T-helper 17 cell (primary cell): ENCODE measurements at regions not wholly inside any gene's neighbourhood (a gene's known extent, or its start where the extent isn't known, plus 50 kb on each side); places are given as distances from the start of the nearest gene placed in this dataset.

ENCODE experiments used
- ATAC-seq: fragments of 150-1000 bp; cut with Tn5 transposase; 2 replicates; pipeline ENCODE4 v1.10.0; 2021; ENCODE audit warnings: mild to moderate bottlenecking, moderate library complexity
- DNase-seq, 3 donors: peaks; one replicate each; pipeline versions ENCODE4 v3.0.0 to v3.0.0-alpha.2; 2020 to 2021
- H3K9me3 ChIP-seq: one replicate; pipeline ENCODE4 v1.7.0; 2013; ENCODE audit warnings: low read length, mild to moderate bottlenecking; ENCODE audit not compliant: control insufficient read depth, poor library complexity, severe bottlenecking
- H3K27ac Mint-ChIP-seq: one replicate; pipeline ENCODE4 v1.8.0; 2022; ENCODE audit warnings: mild to moderate bottlenecking, moderate library complexity, mixed read lengths
- H3K27me3 Mint-ChIP-seq: one replicate; pipeline ENCODE4 v1.8.0; 2022; ENCODE audit warnings: mixed read lengths
- H3K36me3 Mint-ChIP-seq: one replicate; pipeline ENCODE4 v1.8.0; 2022; ENCODE audit warnings: low read depth, mixed read lengths
- H3K4me1 Mint-ChIP-seq: one replicate; pipeline ENCODE4 v1.8.0; 2022; ENCODE audit warnings: mild to moderate bottlenecking, mixed read lengths
- H3K4me3 Mint-ChIP-seq: one replicate; pipeline ENCODE4 v1.8.0; 2022; ENCODE audit warnings: mild to moderate bottlenecking, moderate library complexity, mixed read lengths

- H3K27ac Mint-ChIP-seq, result no peak overlapping the region
Observed at GRCh38 chr11:11016943-11017342, 159.1 kb upstream of the ZBED5 start.

GRCh38 chr11:11016068-11016467, 158.2 kb upstream of the ZBED5 start:
- ATAC-seq, result peak; percentile 73
- no peak overlapping the region for H3K4me3 Mint-ChIP-seq
- peaks cover 14% of the 10 kb centered on the region for H3K4me1 Mint-ChIP-seq
- H3K36me3 Mint-ChIP-seq, result peaks cover 1% of the 10 kb centered on the region
- H3K27ac Mint-ChIP-seq, result no peak overlapping the region
- H3K9me3 ChIP-seq, result no peaks in the 10 kb centered on the region
- H3K27me3 Mint-ChIP-seq, result peaks cover 9% of the 10 kb centered on the region
- no peak for DNase-seq

More at GRCh38 chr11:11016943-11017342, 159.1 kb upstream of the ZBED5 start:
- no peak for DNase-seq
- Mint-ChIP-seq H3K36me3 (no peaks in the 10 kb centered on the region), H3K4me1 (peaks cover 15% of the 10 kb centered on the region), H3K4me3 (no peak overlapping the region), H3K27me3 (peaks cover 13% of the 10 kb centered on the region)
- no peaks in the 10 kb centered on the region for H3K9me3 ChIP-seq
- no peak for ATAC-seq

GRCh38 chr11:11011617-11012016, 153.8 kb upstream of the ZBED5 start:
- no peaks in the 10 kb centered on the region for H3K9me3 ChIP-seq
- Mint-ChIP-seq H3K4me1 (peaks cover 12% of the 10 kb centered on the region), H3K27ac (no peak overlapping the region), H3K27me3 (peaks cover 46% of the 10 kb centered on the region), H3K4me3 (no peak overlapping the region), H3K36me3 (peaks cover 11% of the 10 kb centered on the region)
- ATAC-seq (no peak), DNase-seq (no peak)

- Mint-ChIP-seq H3K27ac (no peak overlapping the region), H3K4me1 (peaks cover 4% of the 10 kb centered on the region), H3K36me3 (peaks cover 11% of the 10 kb centered on the region), H3K27me3 (peaks cover 53% of the 10 kb centered on the region), H3K4me3 (no peak overlapping the region)
- no peaks in the 10 kb centered on the region for H3K9me3 ChIP-seq
- ATAC-seq (no peak), DNase-seq (no peak)
Observed at GRCh38 chr11:11010624-11011127, 152.8 kb upstream of the ZBED5 start.

- no peaks in the 10 kb centered on the region for H3K9me3 ChIP-seq
- peaks cover 4% of the 10 kb centered on the region for H3K4me1 Mint-ChIP-seq
- H3K4me3 Mint-ChIP-seq, result no peak overlapping the region
- H3K36me3 Mint-ChIP-seq, result peaks cover 11% of the 10 kb centered on the region
- peaks cover 66% of the 10 kb centered on the region for H3K27me3 Mint-ChIP-seq
- no peak overlapping the region for H3K27ac Mint-ChIP-seq
- DNase-seq, result no peak
- ATAC-seq, result no peak
Observed at GRCh38 chr11:11009179-11009578, 151.3 kb upstream of the ZBED5 start.

- no peak for ATAC-seq
Observed at GRCh38 chr11:11004069-11004468, 146.2 kb upstream of the ZBED5 start.

GRCh38 chr11:11003226-11003625, 145.4 kb upstream of the ZBED5 start:
- H3K4me1 Mint-ChIP-seq, result no peaks in the 10 kb centered on the region
- H3K9me3 ChIP-seq, result no peaks in the 10 kb centered on the region
- no peak overlapping the region for H3K4me3 Mint-ChIP-seq
- H3K27me3 Mint-ChIP-seq, result peaks cover 78% of the 10 kb centered on the region
- H3K36me3 Mint-ChIP-seq, result peaks cover 7% of the 10 kb centered on the region
- no peak overlapping the region for H3K27ac Mint-ChIP-seq
- DNase-seq, result no peak
- ATAC-seq, result no peak

More at GRCh38 chr11:11004069-11004468, 146.2 kb upstream of the ZBED5 start:
- peaks cover 4% of the 10 kb centered on the region for H3K4me1 Mint-ChIP-seq
- peaks cover 12% of the 10 kb centered on the region for H3K36me3 Mint-ChIP-seq
- DNase-seq, result no peak
- no peak overlapping the region for H3K4me3 Mint-ChIP-seq
- no peak overlapping the region for H3K27ac Mint-ChIP-seq
- H3K27me3 Mint-ChIP-seq, result peaks cover 78% of the 10 kb centered on the region
- H3K9me3 ChIP-seq, result no peaks in the 10 kb centered on the region

GRCh38 chr11:11000579-11001283, 142.9 kb upstream of the ZBED5 start:
- Mint-ChIP-seq H3K4me3 (no peak overlapping the region), H3K36me3 (peaks cover 3% of the 10 kb centered on the region), H3K4me1 (no peaks in the 10 kb centered on the region), H3K27me3 (peaks cover 70% of the 10 kb centered on the region), H3K27ac (no peak overlapping the region)
- ATAC-seq (no peak), DNase-seq (no peak)
- H3K9me3 ChIP-seq, result no peaks in the 10 kb centered on the region

GRCh38 chr11:10998674-10999073, 140.8 kb upstream of the ZBED5 start:
- Mint-ChIP-seq H3K27ac (no peak overlapping the region), H3K4me1 (no peaks in the 10 kb centered on the region), H3K4me3 (no peak overlapping the region), H3K27me3 (peaks cover 60% of the 10 kb centered on the region), H3K36me3 (peaks cover 3% of the 10 kb centered on the region)
- H3K9me3 ChIP-seq, result no peaks in the 10 kb centered on the region
- DNase-seq (no peak), ATAC-seq (no peak)

- H3K36me3 Mint-ChIP-seq, result no peaks in the 10 kb centered on the region
- no peak for ATAC-seq
- no peaks in the 10 kb centered on the region for H3K9me3 ChIP-seq
- DNase-seq, result no peak
- no peaks in the 10 kb centered on the region for H3K4me1 Mint-ChIP-seq
- no peak overlapping the region for H3K4me3 Mint-ChIP-seq
- no peak overlapping the region for H3K27ac Mint-ChIP-seq
- H3K27me3 Mint-ChIP-seq, result peaks cover 47% of the 10 kb centered on the region
Observed at GRCh38 chr11:10996678-10997077, 138.8 kb upstream of the ZBED5 start.

GRCh38 chr11:10993640-10994039, 135.8 kb upstream of the ZBED5 start:
- no peaks in the 10 kb centered on the region for H3K36me3 Mint-ChIP-seq
- DNase-seq (no peak), ATAC-seq (no peak)
- no peaks in the 10 kb centered on the region for H3K4me1 Mint-ChIP-seq
- no peak overlapping the region for H3K27ac Mint-ChIP-seq
- H3K9me3 ChIP-seq, result no peaks in the 10 kb centered on the region
- no peak overlapping the region for H3K4me3 Mint-ChIP-seq
- peaks cover 24% of the 10 kb centered on the region for H3K27me3 Mint-ChIP-seq

- no peaks in the 10 kb centered on the region for H3K36me3 Mint-ChIP-seq
- no peak overlapping the region for H3K27ac Mint-ChIP-seq
- no peaks in the 10 kb centered on the region for H3K4me1 Mint-ChIP-seq
- H3K9me3 ChIP-seq, result no peaks in the 10 kb centered on the region
- DNase-seq, result no peak
- no peak for ATAC-seq
- H3K4me3 Mint-ChIP-seq, result no peak overlapping the region
- H3K27me3 Mint-ChIP-seq, result peaks cover 20% of the 10 kb centered on the region
Observed at GRCh38 chr11:10993186-10993585, 135.3 kb upstream of the ZBED5 start.

- H3K9me3 ChIP-seq, result no peaks in the 10 kb centered on the region
- DNase-seq, result no peak
- H3K4me1 Mint-ChIP-seq, result no peaks in the 10 kb centered on the region
- H3K36me3 Mint-ChIP-seq, result no peaks in the 10 kb centered on the region
- no peak overlapping the region for H3K4me3 Mint-ChIP-seq
- no peak for ATAC-seq
- H3K27ac Mint-ChIP-seq, result no peak overlapping the region
- H3K27me3 Mint-ChIP-seq, result peaks cover 9% of the 10 kb centered on the region
Observed at GRCh38 chr11:10991393-10991792, 133.5 kb upstream of the ZBED5 start.

- no peaks in the 10 kb centered on the region for H3K9me3 ChIP-seq
- no peak overlapping the region for H3K27ac Mint-ChIP-seq
- H3K36me3 Mint-ChIP-seq, result no peaks in the 10 kb centered on the region
- peaks cover 9% of the 10 kb centered on the region for H3K27me3 Mint-ChIP-seq
- no peaks in the 10 kb centered on the region for H3K4me1 Mint-ChIP-seq
- H3K4me3 Mint-ChIP-seq, result no peak overlapping the region
- DNase-seq (no peak), ATAC-seq (no peak)
Observed at GRCh38 chr11:10990637-10991193, 132.9 kb upstream of the ZBED5 start.
